Amniotic stem cell (primary cell): ENCODE measurements at regions not wholly inside any gene's neighbourhood (a gene's known extent, or its start where the extent isn't known, plus 50 kb on each side); places are given as distances from the start of the nearest gene placed in this dataset.
"Not testable (repeated sequence)": the region's sequence is repeated elsewhere in the genome, so short reads cannot be mapped to it uniquely, and the experiment has no call there.

ENCODE experiments used
- DNase-seq: peaks from one replicate; lab custom pipeline; 2025; lab: John Stamatoyannopoulos, UW

DNA sequence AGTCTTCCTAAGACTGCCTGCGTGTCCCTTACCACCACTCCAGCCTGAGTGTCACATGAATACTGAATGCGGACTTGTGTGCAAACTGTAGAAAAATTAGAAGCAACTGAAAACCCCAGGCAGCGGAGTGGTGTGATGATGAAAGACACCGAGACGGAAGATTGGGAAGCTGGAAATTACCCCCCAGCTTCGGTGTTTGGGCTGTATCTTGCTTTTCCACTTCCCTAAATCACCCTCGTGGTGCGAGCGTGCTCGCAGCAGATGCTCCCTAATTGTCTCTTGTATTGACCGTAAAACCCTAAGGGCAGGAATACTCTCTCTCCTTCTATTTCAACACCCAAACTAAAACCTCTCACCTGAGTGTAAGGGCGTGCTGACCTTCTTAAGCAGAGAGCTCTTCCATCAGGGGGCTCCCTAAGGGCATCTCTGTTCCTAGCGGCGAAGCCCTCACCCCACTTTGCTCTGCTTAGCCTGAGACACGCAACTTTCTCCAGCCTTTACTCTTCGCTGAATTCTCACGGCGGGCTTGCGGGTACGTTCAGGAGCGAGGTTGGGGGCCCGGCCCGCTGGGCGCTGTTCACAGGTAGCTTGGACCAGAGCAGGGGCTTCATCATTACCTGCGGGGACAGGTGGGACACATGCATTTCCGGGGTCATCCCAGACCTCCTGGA, 62.4 kb downstream of the CRYBB2 start:
- no peak for DNase-seq

DNA sequence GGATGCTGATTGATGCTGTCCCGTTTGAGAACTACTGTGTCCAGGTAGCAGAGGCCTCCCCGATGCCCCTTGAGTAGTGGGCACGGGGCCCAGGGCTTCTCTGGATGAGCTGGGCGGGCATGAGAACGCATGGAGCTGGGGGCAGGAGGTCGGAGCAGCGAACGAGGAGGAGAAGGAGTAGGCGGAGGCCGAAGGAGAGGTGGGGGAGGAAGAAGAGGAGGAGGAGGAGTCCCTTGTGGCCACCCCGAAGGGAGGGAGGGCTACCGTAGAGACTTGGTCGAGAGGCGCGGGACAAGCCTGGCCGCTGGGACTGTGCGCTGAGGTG, 62.9 kb downstream of the CRYBB2 start:
- no peak for DNase-seq

DNA sequence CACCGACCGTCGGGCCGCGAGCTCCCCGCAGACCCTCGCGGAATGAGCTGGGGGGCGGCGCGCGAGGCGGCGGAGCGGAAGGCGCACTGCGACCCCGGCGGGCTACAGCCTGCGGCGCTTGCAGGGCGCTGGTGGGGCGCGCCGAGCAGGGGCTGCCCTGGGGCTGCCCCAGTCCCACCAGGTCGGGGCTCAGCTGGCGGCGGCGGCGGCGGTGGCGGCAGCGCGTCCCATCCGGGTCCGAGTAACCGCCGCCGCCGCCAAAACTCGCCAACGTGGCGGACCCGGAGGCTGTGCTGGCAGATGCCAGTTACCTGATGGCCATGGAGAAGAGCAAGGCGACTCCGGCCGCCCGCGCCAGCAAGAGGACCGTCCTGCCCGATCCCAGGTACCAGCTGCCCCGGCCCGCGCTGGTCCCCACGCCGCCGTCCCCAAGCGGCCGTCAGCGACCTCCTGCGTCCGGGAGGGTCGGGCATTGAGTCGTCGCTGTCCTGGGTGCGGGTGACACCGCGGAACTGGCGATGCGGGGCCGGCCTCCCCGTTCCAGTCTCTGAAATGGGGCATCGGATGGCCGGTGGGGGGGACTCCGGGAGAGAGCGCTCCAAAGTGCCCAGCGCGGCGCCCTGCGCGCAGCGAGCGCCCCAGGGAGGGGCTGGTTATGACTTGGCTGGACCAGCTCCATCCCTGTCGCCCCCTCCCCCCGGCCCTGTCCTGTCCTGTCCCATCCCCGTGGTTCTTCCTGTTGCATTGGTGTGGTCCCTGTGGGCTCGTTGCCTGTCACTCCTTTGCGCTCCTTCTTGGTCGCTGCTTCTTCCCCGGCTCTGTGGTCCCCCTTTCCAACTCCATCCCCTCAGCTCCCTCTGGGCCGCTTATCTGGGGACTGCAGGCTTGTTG, 63.5 kb downstream of the CRYBB2 start:
- no peak for DNase-seq

DNA sequence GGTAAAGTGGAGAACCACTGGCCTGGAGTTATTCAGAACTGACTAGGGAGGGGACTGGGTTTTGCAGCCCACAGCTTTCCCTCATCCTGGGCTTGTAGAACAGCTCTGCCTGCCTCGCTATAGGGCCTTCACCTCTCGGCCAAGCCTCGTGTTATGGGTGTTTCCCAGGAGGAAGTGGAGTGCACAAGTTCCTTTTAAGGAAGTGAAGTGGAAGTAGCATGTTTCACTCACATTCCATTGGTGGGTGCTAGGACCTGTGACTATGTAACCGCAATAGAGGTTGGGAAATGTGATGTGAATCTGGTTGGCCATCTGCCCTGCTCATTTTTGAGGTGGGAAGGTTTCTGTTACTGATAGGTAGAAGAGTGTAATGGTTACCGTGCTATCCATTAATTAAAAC, 69.0 kb downstream of the CRYBB2 start:
- DNase-seq: not testable (repeated sequence)

DNA sequence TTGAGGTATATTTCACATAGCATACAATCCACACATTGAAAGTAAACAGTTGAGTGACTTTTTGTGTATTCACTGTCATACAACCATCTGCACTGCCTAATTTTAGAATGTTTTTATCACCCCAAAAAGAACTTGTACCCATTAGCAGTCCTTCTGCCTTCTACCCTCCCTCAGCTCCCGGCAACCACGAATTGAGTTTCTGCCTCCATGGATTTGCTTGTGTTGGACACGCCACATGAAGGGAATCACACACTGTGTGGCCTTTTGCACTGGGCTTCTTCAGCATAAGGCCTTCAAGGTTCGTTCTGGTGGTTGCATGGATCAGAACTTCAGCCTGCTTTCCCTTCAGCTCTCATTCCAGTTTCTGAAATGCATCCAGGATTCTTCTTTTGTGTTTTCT, 82.5 kb downstream of the CRYBB2 start:
- not testable (repeated sequence) for DNase-seq

DNA sequence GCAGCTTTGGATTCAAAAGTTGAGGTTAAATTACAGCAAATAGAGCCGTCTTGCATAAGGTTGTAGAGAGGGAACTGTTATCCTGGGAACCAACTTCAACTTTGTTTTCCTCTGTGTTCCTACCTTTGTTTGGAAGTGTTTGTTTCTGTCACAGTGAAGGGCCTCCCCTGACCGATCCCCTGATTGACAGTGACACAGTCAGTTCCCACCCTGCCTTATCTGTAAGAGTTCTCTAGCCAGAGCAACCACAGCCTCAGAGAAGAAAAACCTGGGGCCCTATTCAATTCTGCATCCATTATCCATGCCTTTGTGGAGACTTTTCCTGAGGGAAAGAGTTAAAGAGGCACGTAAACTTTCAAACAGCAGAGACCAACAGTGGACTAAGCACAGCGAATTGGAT, 90.1 kb downstream of the CRYBB2 start:
- not testable (repeated sequence) for DNase-seq

DNA sequence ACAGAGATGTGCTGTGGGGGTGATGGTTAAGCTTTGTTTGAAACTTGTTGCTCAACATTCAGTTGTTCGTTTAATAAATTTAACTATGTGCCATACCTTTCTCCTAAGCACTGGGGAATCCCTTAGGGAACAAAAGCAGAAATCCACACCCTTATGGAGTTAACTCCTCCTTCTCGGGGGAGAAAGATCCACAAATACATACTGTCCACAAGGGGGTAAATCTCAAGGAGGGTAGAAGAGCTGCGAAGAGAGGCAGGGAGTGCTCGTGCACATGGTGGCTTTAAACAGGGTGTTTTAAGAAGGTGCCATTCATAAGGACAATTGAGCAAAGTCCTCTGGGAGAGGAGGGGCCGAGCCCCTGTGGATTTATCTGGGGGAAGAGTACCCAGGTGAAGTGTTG, 92.5 kb downstream of the CRYBB2 start:
- DNase-seq: not testable (repeated sequence)

DNA sequence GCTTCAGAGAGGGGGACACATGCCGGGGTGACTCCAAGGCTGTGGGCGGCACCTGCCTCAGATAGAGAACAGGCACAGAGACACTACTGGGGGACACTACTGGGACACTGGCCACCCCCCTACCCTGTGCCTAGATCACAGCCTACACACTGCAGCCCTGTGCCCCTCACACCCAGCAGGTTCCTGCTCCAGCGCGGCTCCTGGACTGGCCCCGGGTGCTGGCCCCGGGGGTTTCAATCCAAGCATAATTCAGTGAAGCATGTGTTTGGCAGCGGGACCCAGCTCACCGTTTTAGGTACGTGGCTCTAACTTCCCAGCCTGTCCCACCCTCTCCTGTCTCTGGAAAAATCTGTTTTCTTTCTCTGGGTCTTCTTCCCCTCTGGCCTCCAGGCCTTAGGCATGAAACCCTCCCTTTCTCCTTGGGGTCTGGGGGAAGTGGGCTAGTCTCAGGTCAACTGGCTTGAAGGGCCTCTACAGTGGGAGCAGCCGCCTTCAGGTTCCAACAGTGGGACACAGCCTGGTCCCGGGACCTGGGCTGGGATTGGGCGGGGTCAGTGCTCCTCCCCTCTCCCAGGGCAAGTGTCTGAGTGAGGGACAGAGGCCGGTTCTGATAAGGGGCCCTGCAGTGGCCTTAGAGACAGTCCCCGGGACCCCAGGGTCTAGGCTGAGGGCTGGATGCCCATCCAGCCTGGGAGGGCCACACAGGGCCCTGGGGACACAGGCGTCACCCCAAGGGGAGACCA, 98.8 kb downstream of the CRYBB2 start:
- DNase-seq: no peak

DNA sequence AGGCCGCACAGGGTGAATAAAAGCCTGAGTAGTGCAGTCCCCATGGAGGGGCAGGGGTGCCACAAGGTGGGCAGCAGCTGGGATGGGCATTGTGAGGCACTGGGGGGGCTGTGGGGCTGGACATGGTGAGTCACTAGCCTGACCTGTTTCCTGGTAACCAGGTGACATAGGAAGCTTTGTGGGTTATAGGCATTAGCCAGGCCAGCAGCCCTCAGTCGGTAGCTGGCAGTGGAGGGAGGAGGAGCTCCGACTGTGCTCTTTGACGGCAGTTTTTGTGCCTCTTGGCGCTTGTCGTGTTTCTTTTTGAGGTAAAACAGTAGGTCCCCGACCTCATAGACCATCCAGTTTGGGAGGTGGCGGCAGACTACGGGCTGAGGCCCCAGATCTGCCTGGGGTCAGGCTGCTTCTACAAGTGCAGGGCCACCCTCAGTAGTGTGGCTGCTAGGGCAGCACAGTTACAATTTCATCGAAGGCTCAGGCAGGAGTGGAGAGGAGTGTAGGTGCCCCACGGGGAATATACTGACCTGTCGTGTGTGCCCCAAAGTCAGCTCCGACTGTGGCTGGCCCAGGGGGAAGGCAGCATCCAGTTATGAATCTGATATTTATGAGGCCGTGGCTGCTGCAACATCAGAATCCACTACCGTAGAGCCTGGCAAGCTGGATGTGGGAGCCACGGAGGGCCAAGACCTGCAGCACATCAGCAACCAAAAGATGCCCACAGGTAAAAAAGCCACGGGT, 107.7 kb downstream of the CRYBB2 start:
- no peak for DNase-seq

DNA sequence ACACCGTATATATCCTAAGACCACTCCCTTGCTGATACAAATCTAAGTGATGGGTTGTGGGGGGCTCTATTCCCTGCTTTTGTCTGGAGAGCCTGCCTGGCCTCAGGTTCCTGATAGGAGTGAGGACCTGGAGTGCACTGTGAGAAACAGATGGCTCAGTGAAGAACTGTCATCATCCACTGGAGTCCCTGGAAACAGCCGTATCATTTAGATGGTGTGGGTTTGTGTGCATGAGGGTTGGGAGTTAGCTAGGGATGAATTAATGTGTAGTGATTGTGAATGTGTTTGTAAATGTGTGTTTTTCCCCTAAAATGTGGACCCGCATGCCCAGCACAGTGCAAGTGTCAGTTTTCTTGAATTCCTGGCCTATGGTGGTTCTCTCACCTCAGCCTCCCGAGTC, 111.6 kb downstream of the CRYBB2 start:
- DNase-seq: no peak

DNA sequence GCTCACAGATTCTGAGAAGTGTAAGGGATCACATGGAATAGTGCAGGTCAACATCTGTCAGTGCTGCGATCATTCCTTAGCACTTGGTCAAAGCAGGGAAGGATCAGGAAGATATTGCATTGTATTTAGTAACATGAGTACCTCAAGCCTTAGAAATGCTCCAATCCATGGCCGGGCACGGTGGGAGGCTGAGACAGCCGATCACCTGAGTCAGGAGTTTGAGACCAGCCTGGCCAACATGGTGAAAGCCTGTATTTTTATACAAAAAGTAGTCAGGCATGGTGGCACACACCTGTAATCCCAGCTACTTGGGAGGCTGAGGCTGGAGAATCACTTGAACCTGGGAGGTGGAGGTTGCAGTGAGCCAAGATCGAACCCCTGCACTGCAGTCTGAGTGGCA, 112.5 kb downstream of the CRYBB2 start:
- not testable (repeated sequence) for DNase-seq

DNA sequence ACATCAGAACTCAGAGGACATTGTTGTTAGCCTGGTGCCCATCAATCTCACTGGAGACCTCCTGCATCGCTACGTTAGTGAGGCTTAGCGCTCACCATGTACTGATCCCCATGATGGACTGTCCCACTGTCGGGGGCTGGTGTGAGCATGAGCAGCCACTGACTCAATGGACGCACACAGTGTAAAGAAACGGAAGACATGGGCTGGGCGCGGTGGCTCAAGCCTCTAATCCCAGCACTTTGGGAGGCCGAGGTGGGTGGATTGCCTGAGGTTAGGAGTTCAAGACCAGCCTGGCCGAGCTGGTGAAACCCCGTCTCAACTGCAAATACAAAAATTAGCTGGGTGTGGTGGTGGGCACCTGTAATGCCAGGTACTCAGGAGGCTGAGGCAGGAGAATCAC, 112.9 kb downstream of the CRYBB2 start:
- DNase-seq: no peak

DNA sequence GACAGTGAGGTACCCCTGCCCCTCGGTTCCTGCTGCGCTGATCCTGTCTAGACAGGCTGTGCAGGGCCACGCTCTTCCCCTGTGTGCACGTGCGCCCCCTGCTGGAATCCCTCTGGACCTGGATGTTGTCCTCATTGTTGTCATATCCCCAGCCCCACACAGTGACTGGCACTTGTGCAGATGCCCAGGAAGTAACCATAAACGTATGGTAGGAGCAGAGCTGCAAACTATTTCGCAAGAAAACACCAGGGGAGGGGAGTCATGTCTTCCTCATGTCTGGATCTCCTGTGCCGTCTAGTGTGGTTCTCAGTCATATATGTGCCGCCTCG, 114.7 kb downstream of the CRYBB2 start:
- no peak for DNase-seq

DNA sequence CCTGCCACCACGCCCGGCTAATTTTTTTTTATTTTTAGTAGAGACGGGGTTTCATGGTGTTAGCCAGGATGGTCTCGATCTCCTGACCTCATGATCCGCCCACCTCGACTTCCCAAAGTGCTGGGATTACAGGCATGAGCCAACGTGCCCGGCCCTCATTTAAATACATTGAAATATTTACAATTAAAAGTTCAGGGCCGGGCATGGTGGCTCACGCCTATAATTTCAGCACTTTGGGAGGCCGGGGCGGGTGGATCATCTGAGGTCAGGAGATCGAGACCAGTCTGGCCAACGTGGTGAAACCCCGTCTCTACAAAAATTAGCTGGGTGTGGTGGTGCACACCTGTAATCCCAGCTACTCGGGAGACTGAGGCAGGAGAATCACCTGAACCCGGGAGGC, 115.2 kb downstream of the CRYBB2 start:
- not testable (repeated sequence) for DNase-seq

DNA sequence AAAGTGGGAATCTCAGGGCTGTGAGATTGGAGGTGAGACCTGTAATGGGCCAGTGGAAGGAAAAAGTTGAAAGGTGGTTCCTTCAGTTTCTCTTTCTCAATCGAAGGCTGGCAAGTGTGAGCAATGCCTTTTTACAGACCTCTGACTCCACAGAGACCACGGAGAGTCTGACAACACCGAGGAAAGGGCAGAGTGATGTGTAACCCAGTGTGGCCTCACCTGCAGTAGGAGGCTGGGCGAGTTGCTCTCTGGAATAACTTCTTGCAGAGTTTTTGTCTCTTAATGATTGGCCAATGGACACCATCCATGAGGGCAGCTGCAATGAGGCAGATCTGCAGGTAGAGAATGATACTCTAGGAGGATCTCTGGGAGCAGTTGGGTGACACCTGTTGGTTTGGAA, 115.8 kb downstream of the CRYBB2 start:
- DNase-seq: not testable (repeated sequence)

DNA sequence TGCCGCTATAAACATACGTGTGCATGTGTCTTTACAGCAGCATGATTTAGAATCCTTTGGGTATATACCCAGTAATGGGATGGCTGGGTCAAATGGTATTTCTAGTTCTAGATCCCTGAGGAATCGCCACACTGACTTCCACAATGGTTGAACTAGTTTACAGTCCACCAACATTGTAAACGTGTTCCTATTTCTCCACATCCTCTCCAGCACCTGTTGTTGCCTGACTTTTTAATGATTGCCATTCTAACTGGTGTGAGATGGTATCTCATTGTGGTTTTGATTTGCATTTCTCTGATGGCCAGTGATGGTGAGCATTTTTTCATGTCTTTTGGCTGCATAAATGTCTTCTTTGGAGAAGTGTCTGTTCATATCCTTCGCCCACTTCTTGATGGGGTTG, 121.1 kb downstream of the CRYBB2 start:
- DNase-seq: not testable (repeated sequence)

DNA sequence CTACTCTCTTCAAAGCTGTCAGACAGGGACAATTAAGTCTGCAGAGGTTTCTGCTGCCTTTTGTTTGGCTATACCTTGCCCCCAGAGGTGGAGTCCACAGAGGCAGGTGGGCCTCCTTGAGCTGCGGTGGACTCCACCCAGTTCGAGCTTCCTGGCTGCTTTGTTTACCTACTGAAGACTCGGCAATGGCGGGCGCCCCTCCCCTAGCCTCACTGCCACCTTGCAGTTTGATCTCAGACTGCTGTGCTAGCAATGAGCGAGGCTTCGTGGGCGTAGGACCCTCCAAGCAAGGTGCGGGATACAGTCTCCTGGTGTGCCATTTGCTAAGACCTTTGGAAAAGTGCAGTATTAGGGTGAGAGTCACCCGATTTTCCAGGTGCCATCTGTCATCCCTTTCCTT, 124.9 kb downstream of the CRYBB2 start:
- DNase-seq: not testable (repeated sequence)

DNA sequence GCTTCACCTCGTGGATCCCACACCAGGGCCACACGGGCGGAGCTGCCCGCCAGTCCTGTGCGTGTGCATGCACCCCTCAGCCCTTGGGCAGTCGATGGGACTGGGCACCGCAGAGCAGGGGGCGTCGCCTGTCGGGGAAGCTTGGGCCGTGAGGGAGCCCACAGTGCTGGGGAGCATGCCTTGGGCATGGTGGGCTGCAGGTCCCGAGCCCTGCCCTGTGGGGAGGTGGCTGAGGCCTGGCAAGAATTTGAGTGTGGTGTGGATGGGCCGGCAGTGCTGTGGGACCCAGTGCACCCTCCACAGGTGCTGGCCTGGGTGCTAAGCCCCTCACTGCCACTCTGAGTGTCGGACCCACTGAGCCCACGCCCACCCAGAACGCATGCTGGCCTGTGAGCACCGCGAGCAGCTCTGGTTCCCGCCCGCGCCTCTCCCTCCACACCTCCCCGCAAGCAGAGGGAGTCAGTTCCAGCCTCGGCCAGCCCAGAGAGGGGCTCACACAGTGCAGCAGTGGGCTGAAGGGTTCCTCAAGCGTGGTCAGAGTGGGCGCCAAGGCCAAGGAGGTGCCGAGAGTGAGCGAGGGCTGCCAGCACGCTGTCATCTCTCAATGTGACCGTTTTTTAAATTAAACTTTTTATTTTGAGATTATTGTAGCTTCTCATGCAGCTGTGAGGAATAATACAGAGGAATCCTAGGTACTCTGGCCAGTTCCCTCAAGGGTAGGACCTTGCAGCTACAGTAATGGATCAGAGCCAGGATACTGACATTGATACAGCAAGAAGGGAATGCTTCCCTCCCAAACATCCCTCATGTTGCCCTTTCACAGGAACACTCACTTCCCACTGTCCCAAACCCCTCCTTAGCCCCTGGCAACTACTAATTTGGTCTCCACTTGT, 127.7 kb downstream of the CRYBB2 start:
- DNase-seq: no peak

DNA sequence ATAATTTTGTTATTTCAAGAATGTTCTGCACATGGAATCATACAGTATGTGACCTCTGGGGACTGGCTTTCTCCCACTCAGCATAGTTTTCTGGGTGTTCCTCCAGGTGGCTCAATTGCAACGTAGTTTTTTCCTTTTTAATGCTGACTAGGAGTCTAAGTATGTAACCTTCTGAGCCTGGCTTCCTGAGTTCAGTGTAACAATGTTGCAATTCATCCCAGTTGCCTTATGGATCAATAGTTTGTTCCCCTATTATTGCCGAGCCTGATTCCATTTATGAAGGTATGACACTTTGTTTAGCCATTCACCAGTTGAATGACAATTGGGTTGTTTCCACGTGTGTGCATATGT, 128.3 kb downstream of the CRYBB2 start:
- no peak for DNase-seq

DNA sequence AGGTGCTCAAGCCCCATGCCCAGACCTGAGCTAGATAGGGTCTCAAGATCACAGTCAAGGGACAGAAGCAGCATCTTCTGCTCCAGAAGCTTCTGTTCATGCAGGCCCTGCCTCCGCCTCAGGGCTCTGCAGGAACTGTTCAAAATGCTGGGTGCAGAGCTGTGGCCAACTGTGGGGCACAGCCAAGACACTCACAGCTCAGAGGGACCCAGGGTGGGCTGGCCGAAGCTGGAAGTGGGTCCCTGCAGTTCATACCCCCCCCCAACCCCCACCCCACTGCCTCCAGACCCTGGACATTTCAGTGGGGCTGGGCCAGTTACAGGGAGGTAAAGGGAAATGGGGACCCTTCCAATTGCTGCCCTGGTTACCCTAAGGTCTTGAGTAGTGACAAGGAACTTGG, 129.0 kb downstream of the CRYBB2 start:
- no peak for DNase-seq

DNA sequence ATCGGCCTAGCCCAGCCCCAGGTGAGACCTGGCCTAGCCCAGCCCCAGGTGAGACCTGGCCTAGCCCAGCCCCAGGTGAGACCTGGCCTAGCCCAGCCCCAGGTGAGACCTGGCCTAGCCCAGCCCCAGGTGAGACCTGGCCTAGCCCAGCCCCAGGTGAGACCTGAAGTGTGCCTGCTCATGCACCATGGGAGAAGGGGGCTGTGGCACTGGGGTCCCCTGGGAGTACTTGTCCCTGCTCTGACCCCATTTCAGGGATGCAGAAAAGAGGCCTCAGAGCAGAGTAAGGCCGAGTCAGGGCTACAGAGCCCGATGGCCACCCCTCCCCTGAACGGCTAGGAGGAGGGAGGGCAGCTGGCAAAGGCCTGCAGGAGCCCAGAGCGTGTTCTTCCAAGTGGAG, 129.6 kb downstream of the CRYBB2 start:
- not testable (repeated sequence) for DNase-seq
